SU-DHL-6 (cell line): ENCODE measurements at regions not wholly inside any gene's neighbourhood (a gene's known extent, or its start where the extent isn't known, plus 50 kb on each side); places are given as distances from the start of the nearest gene placed in this dataset.

Experiments used
- H2AFZ ChIP-seq: fragments of 200-600 bp; sonication (generic); 2 replicates; pipeline ENCODE4 v1.6.1; 2014; ENCODE audit warnings: low read depth, mild to moderate bottlenecking, moderate library complexity, mixed read lengths, antibody characterized with exemption, low read length; ENCODE audit not compliant: severe bottlenecking
- H3F3A ChIP-seq: fragments of 200-600 bp; shearing (Covaris generic); 2 replicates; pipeline ENCODE4 v1.6.0; 2016; ENCODE audit warnings: antibody characterized with exemption, mild to moderate bottlenecking; ENCODE audit not compliant: insufficient read depth
- H3K27ac ChIP-seq: fragments of 200-600 bp; sonication (generic); 2 replicates; pipeline ENCODE4 v1.5.1; 2016; ENCODE audit warnings: low read depth, mild to moderate bottlenecking, low read length, moderate library complexity, mixed read lengths
- H3K27me3 ChIP-seq: fragments of 200-600 bp; sonication (generic), shearing (Covaris generic); 2 replicates; pipeline ENCODE4 v1.6.0; 2014; ENCODE audit warnings: mild to moderate bottlenecking, low read length
- H3K36me3 ChIP-seq: fragments of 200-600 bp; sonication (generic); 2 replicates; pipeline ENCODE4 v1.6.1; 2014; ENCODE audit warnings: mild to moderate bottlenecking, low read length, mixed read lengths
- H3K4me2 ChIP-seq: fragments of 300-600, 200-600 bp; shearing (Covaris generic), sonication (generic); 2 replicates; pipeline ENCODE4 v1.6.0; 2014; ENCODE audit warnings: low read length, low read depth, mild to moderate bottlenecking; ENCODE audit not compliant: poor library complexity, severe bottlenecking
- H3K4me3 ChIP-seq: fragments of 200-600 bp; sonication (generic); 2 replicates; pipeline ENCODE4 v1.5.1; 2014; ENCODE audit warnings: antibody characterized with exemption, low read length, mild to moderate bottlenecking, mixed read lengths; ENCODE audit not compliant: insufficient read depth, poor library complexity, severe bottlenecking
- H3K79me2 ChIP-seq: fragments of 200-600 bp; sonication (generic); 2 replicates; pipeline ENCODE4 v1.6.1; 2014; ENCODE audit warnings: mild to moderate bottlenecking, low read length, moderate library complexity; ENCODE audit not compliant: insufficient read depth
- H3K9ac ChIP-seq: fragments of 200-600 bp; sonication (generic); 2 replicates; pipeline ENCODE4 v1.7.0; 2014; ENCODE audit warnings: mild to moderate bottlenecking, low read length
- H3K9me2 ChIP-seq: fragments of 200-600 bp; sonication (generic); replicated peaks from 2 replicates; pipeline ENCODE4 v1.6.1; 2014; ENCODE audit warnings: low read length; ENCODE audit not compliant: insufficient read depth
- H3K9me3 ChIP-seq: fragments of 200-600 bp; sonication (generic); 2 replicates; pipeline ENCODE4 v1.6.1; 2014; ENCODE audit warnings: low read length, mixed read lengths; ENCODE audit not compliant: insufficient read depth
- H4K20me1 ChIP-seq: fragments of 200-600 bp; sonication (generic); 2 replicates; pipeline ENCODE4 v1.6.1; 2014; ENCODE audit warnings: low read depth, mild to moderate bottlenecking, antibody characterized with exemption, low read length, moderate library complexity, mixed read lengths
- EZH2phosphoT487 ChIP-seq: fragments of 200-600 bp; sonication (generic), shearing (Covaris generic); conservative IDR thresholded peaks from 2 replicates; pipeline ENCODE4 v1.6.1; 2018; ENCODE audit warnings: mild to moderate bottlenecking, antibody characterized with exemption, low read length, moderate library complexity, mixed read lengths
- TF ChIP-seq, protein P1 (sequence below): fragments of 200-600 bp; sonication (generic); IDR thresholded peaks from one replicate; pipeline ENCODE4 v1.5.1; 2017; ENCODE audit warnings: antibody characterized with exemption, mild to moderate bottlenecking, low read length, moderate library complexity; ENCODE audit not compliant: insufficient read depth, poor library complexity, severe bottlenecking

DNA sequence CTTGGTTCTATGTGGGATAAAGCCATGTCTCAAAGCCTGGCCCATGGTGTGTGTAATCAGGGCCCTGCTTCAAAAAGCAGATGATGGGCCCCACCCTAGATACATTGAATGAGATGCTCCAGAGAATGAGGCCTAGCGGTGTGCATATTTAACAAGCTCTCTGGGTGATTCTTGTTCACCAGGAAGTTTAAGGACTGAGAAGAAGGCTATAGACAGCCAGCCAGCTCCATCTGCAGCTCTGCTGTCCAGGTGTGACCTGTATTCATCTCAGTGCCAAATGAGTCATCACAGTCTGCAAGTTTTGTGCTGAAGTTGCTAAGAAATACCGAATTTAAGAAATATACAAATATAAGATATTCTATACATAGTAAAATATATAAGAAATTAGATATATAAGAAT is 182.0 kb upstream of the RUNX1 start:
- peaks cover 5% of the 10 kb centered on the region; the same call in 1 of the 2 replicates for H3K36me3 ChIP-seq
- no peak overlapping the region for H3K4me3 ChIP-seq
- TF ChIP-seq, protein P1, sequence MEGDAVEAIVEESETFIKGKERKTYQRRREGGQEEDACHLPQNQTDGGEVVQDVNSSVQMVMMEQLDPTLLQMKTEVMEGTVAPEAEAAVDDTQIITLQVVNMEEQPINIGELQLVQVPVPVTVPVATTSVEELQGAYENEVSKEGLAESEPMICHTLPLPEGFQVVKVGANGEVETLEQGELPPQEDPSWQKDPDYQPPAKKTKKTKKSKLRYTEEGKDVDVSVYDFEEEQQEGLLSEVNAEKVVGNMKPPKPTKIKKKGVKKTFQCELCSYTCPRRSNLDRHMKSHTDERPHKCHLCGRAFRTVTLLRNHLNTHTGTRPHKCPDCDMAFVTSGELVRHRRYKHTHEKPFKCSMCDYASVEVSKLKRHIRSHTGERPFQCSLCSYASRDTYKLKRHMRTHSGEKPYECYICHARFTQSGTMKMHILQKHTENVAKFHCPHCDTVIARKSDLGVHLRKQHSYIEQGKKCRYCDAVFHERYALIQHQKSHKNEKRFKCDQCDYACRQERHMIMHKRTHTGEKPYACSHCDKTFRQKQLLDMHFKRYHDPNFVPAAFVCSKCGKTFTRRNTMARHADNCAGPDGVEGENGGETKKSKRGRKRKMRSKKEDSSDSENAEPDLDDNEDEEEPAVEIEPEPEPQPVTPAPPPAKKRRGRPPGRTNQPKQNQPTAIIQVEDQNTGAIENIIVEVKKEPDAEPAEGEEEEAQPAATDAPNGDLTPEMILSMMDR, result no peak
- TF ChIP-seq EZH2phosphoT487, result no peak
- 0 out of 2 replicates have a peak overlapping the region, but pooled peaks have one; percentile 10 for H3K9ac ChIP-seq
- peaks cover 8% of the 10 kb centered on the region; the same call in 1 of the 2 replicates for H3K9me3 ChIP-seq
- H3K27me3 ChIP-seq, result no peaks in the 10 kb centered on the region
- peak overlapping the region; percentile 58 for H3K27ac ChIP-seq
- peak overlapping the region; percentile 11 for H3K4me2 ChIP-seq
- H3K9me2 ChIP-seq, result no peaks in the 10 kb centered on the region
- no peaks in the 10 kb centered on the region for H3K79me2 ChIP-seq
- no peaks in the 10 kb centered on the region for H4K20me1 ChIP-seq
- H3F3A ChIP-seq, result peaks cover 40% of the 10 kb centered on the region
- H2AFZ ChIP-seq, result no peak overlapping the region

DNA sequence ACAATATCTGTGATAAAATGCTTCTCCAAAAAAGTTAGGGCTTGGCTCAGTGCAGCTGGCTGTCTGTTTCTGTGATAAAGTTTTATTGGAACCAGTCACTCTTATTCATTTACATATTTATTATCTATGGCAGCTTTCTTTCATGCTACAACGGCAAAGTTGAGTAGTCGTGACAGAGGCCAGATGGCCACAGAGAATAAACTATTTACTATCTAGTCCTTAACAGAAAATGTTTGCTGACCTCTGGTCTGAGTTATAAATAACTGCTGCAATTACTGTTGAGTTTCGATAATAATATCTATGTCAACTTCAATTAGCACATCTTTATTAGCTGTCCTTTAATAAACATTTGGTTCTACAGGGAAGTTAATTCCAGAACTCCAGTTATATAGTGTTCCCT is 180.2 kb upstream of the RUNX1 start:
- TF ChIP-seq EZH2phosphoT487, result no peak
- TF ChIP-seq, protein P1, result no peak

DNA sequence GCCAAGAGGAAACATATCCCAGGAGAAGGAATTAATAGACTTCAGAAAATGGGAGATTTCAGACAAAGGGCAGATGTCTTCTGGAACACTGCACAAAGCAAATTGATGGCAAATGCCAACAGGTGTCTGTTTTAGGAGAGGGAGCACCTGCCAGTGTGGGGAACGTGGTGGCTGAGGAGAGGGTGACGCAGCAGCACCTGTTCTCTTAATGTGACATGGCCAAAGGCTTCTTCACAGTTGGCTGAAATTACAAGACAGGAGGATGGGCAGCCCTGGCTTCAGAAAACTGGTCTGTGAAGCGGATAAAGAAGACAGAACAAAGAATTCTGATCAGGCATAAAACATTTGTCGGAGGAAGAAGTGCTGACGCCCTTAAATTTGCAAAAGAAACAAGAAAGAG is 178.7 kb upstream of the RUNX1 start:
- Histone ChIP-seq H3K9me2 (no peaks in the 10 kb centered on the region), H3K79me2 (no peaks in the 10 kb centered on the region), H3K9me3 (no peaks in the 10 kb centered on the region), H4K20me1 (no peaks in the 10 kb centered on the region), H3K36me3 (no peaks in the 10 kb centered on the region), H3F3A (peaks cover 45% of the 10 kb centered on the region), H3K27me3 (no peaks in the 10 kb centered on the region), H3K4me2 (peak overlapping the region; percentile 88), H3K9ac (peak overlapping the region; percentile 46; the same call in 1 of the 2 replicates), H3K27ac (peak overlapping the region; percentile 99), H3K4me3 (peak overlapping the region; percentile 30), H2AFZ (no peak overlapping the region)
- no peak for TF ChIP-seq EZH2phosphoT487
- TF ChIP-seq, protein P1, result no peak

More for the DNA sequence above, 180.2 kb upstream of the RUNX1 start:
- no peaks in the 10 kb centered on the region for H3K79me2 ChIP-seq
- H4K20me1 ChIP-seq, result no peaks in the 10 kb centered on the region
- no peak overlapping the region for H2AFZ ChIP-seq
- peak overlapping the region; percentile 99 for H3K27ac ChIP-seq
- no peak overlapping the region for H3K9ac ChIP-seq
- H3K27me3 ChIP-seq, result no peaks in the 10 kb centered on the region
- no peaks in the 10 kb centered on the region for H3K9me3 ChIP-seq
- H3K36me3 ChIP-seq, result no peaks in the 10 kb centered on the region
- no peaks in the 10 kb centered on the region for H3K9me2 ChIP-seq
- no peak overlapping the region for H3K4me3 ChIP-seq
- H3F3A ChIP-seq, result peaks cover 45% of the 10 kb centered on the region
- H3K4me2 ChIP-seq, result peak overlapping the region; percentile 26
